Astrocyte of the spinal cord (primary cell): ENCODE measurements at regions not wholly inside any gene's neighbourhood (a gene's known extent, or its start where the extent isn't known, plus 50 kb on each side); places are given as distances from the start of the nearest gene placed in this dataset.

Source experiments
- DNase-seq: peaks from one replicate; pipeline ENCODE4 v3.0.0; 2011; ENCODE audit warnings: low read depth, low spot score
- H3K4me3 ChIP-seq: 2 replicates; pipeline ENCODE4 v1.5.1; 2011; ENCODE audit warnings: low read depth, mild to moderate bottlenecking, low read length, moderate library complexity
- CTCF ChIP-seq: IDR thresholded peaks from 2 replicates; pipeline ENCODE4 v1.5.1; 2012; ENCODE audit warnings: low read depth, mild to moderate bottlenecking, low read length, inconsistent platforms
- in situ Hi-C: cut with HindIII; loops from 2 replicates; pipeline ENCODE4 v1.10.0; 2017; ENCODE audit warnings: low sequenced_read_pairs

- TF ChIP-seq CTCF = no peak
- no peak overlapping the region for H3K4me3 ChIP-seq
- no peak for DNase-seq
- in situ Hi-C loops = no loop called here
Measured at GRCh38 chr1:191912517-191912916, 245.7 kb upstream of the RGS18 start.

- in situ Hi-C loops = no loop called here
- DNase-seq = no peak
- no peak overlapping the region for H3K4me3 ChIP-seq
- TF ChIP-seq CTCF = no peak
Measured at GRCh38 chr1:191913260-191913977, 244.8 kb upstream of the RGS18 start.

- TF ChIP-seq CTCF = no peak
- in situ Hi-C loops = no loop called here
Measured at GRCh38 chr1:191929383-191929782, 228.9 kb upstream of the RGS18 start.

GRCh38 chr1:191943684-191944083 is 214.6 kb upstream of the RGS18 start:
- in situ Hi-C loops = no loop called here

More at GRCh38 chr1:191929383-191929782, 228.9 kb upstream of the RGS18 start:
- H3K4me3 ChIP-seq = no peak overlapping the region
- DNase-seq = no peak

GRCh38 chr1:191953526-191953925 is 204.7 kb upstream of the RGS18 start:
- TF ChIP-seq CTCF = no peak
- H3K4me3 ChIP-seq = no peak overlapping the region
- in situ Hi-C loops = no loop called here
- DNase-seq = no peak

More at GRCh38 chr1:191943684-191944083, 214.6 kb upstream of the RGS18 start:
- no peak for TF ChIP-seq CTCF
- no peak for DNase-seq
- H3K4me3 ChIP-seq = no peak overlapping the region

GRCh38 chr1:191959856-191960255 is 198.4 kb upstream of the RGS18 start:
- DNase-seq = no peak
- TF ChIP-seq CTCF = no peak
- in situ Hi-C loops = no loop called here
- no peak overlapping the region for H3K4me3 ChIP-seq
